H1 (cell line): ENCODE measurements at regions not wholly inside any gene's neighbourhood (a gene's known extent, or its start where the extent isn't known, plus 50 kb on each side); places are given as distances from the start of the nearest gene placed in this dataset.

Source experiments
- CHD7 ChIP-seq: fragments of 300-600 bp; sonication (generic); IDR thresholded peaks from 2 replicates; pipeline ENCODE4 v1.7.1; 2012; ENCODE audit warnings: low read length, moderate library complexity, mild to moderate bottlenecking, inconsistent platforms; ENCODE audit not compliant: insufficient replicate concordance
- EZH2 ChIP-seq: fragments of 200-600 bp; sonication (generic); IDR thresholded peaks from 2 replicates; pipeline ENCODE4 v1.7.1; 2012; ENCODE audit warnings: low read depth, mild to moderate bottlenecking, moderate library complexity, low read length, inconsistent platforms; ENCODE audit not compliant: severe bottlenecking
- KDM5A ChIP-seq: fragments of 200-600 bp; IDR thresholded peaks from 2 replicates; pipeline ENCODE4 v1.7.1; 2012; ENCODE audit warnings: mild to moderate bottlenecking, low read length, inconsistent platforms, mixed read lengths
- NRF1 ChIP-seq: IDR thresholded peaks from 2 replicates; pipeline ENCODE4 v1.6.1; 2011; ENCODE audit warnings: mild to moderate bottlenecking, low read depth, low read length, improper control_type of control experiment
- SIN3A ChIP-seq, 2 experiments: IDR thresholded peaks in 1 of 2; conservative IDR thresholded peaks in 1 of 2; 2 replicates each; pipeline ENCODE4 v1.6.1; 2011 to 2012; ENCODE audit warnings: low read length in 2 of 2, improper control_type of control experiment in 1 of 2, low read depth in 1 of 2, mild to moderate bottlenecking in 1 of 2
- SIX5 ChIP-seq: IDR thresholded peaks from 2 replicates; pipeline ENCODE4 v1.6.1; 2011; ENCODE audit warnings: mild to moderate bottlenecking, low read depth, low read length
- SP2 ChIP-seq: IDR thresholded peaks from 2 replicates; pipeline ENCODE4 v1.6.1; 2012; ENCODE audit warnings: mild to moderate bottlenecking, low read length, inconsistent platforms
- SP4 ChIP-seq: IDR thresholded peaks from 2 replicates; pipeline ENCODE4 v1.6.1; 2012; ENCODE audit warnings: low read length, inconsistent platforms
- SRF ChIP-seq: IDR thresholded peaks from 2 replicates; pipeline ENCODE4 v1.6.1; 2011; ENCODE audit warnings: mild to moderate bottlenecking, low read depth, low read length, moderate library complexity
- SUZ12 ChIP-seq: fragments of 200-600 bp; sonication (generic); IDR thresholded peaks from 2 replicates; pipeline ENCODE4 v1.6.1; 2012; ENCODE audit warnings: mild to moderate bottlenecking, inconsistent platforms, low read length, moderate library complexity, mixed read lengths
- TCF12 ChIP-seq: IDR thresholded peaks from 2 replicates; pipeline ENCODE4 v1.6.1; 2011; ENCODE audit warnings: low read depth, mild to moderate bottlenecking, low read length
- ZNF274 ChIP-seq: IDR thresholded peaks from 2 replicates; pipeline ENCODE4 v1.7.0; 2012; ENCODE audit warnings: low read length, borderline replicate concordance; ENCODE audit errors: extremely low read depth

GRCh38 chr5:163387589-163388343 is 49.6 kb upstream of the CCNG1 start (continued):
- no peak for TF ChIP-seq CHD7
- no peak for TF ChIP-seq NRF1
- no peak for TF ChIP-seq ZNF274
- TF ChIP-seq SRF, result no peak
- no peak for TF ChIP-seq TCF12
- TF ChIP-seq SP2, result no peak
- no peak for TF ChIP-seq SIN3A (conservative IDR thresholded peaks at IDR 0.05 in 1 of 2, IDR thresholded peaks at IDR 0.05 in 1 of 2; ENCODE audit: low read depth in 1 of 2, low read length in 2 of 2)
- no peak for TF ChIP-seq EZH2
- TF ChIP-seq KDM5A, result no peak
- no peak for TF ChIP-seq SP4
- no peak for TF ChIP-seq SUZ12
- TF ChIP-seq SIX5, result no peak
